ENCODE measurements at regions not wholly inside any gene's neighbourhood (a gene's known extent, or its start where the extent isn't known, plus 50 kb on each side); places are given as distances from the start of the nearest gene placed in this dataset.
"Not testable (repeated sequence)": the region's sequence is repeated elsewhere in the genome, so short reads cannot be mapped to it uniquely, and the experiment has no call there.

GRCh38 chr7:32222251-32222900 is 152.2 kb upstream of the PDE1C start:
- H3K27me3 Mint-ChIP-seq, result no peaks in the 10 kb centered on the region
- ChIA-PET CTCF (interaction anchor here (2.4 kb wide), 1 partner anchor 12 kb away, joined by 8 read pairs; no protein-coding TSS in a partner anchor), POLR2A (no interaction called here)
- no peaks in the 10 kb centered on the region for H3K9me3 Mint-ChIP-seq
- no peaks in the 10 kb centered on the region for H3K36me3 Mint-ChIP-seq (ENCODE audit: low read depth)
- H3K4me1 Mint-ChIP-seq, result no peaks in the 10 kb centered on the region
- no peak overlapping the region for H3K4me3 Mint-ChIP-seq
- H3K27ac Mint-ChIP-seq, result no peak overlapping the region
- DNase-seq, result no peak

DNA sequence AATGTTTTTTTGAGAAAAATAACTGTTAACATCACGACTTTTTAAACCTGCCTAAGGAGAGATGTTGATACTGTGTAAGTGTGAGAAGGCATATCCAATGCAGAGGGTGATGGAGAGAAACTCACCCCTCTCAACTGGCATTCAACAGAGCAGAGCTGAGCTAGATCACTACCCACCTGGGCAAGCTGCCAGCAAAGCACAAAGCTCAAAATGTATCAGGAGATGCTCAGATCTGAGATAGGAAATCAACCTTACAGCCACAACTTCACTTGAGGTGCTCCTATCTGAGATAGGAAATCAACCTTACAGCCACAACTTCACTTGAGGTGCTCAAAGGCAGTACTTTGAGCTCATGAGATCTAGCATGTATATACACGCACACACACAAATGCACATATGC is 151.5 kb upstream of the PDE1C start:
- H3K27me3 Mint-ChIP-seq, result no peaks in the 10 kb centered on the region
- CTCF ChIA-PET, result interaction anchor here (2.4 kb wide), 1 partner anchor 11 kb away, joined by 8 read pairs; no protein-coding TSS in a partner anchor
- H3K36me3 Mint-ChIP-seq (ENCODE audit: low read depth), result no peaks in the 10 kb centered on the region
- no peak for DNase-seq
- H3K9me3 Mint-ChIP-seq, result no peaks in the 10 kb centered on the region
- no peak overlapping the region for H3K4me3 Mint-ChIP-seq
- no peak overlapping the region for H3K27ac Mint-ChIP-seq
- H3K4me1 Mint-ChIP-seq, result no peaks in the 10 kb centered on the region
- POLR2A ChIA-PET, result no interaction called here

DNA sequence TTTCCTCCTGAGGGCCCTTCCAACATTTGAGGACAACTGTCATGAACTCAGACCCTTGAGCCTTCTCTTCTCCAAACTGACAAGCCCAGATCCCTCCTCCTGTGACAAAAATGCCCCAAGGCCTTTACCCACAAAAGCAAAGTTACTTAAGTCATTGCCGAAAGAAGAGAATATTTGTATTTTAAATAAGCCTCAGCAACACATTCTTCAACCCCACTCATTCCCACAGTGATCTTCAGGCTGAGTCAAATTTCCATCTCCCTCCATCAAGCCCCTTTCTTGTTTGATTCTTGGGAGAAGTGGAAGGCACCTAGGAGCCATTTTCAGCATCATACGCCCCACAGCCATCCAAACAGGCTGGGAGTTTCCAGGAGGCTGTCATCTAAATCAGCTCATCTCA is 150.8 kb upstream of the PDE1C start:
- Mint-ChIP-seq H3K36me3 (ENCODE audit: low read depth) (no peaks in the 10 kb centered on the region), H3K27me3 (no peaks in the 10 kb centered on the region), H3K9me3 (no peaks in the 10 kb centered on the region), H3K27ac (no peak overlapping the region), H3K4me1 (no peaks in the 10 kb centered on the region), H3K4me3 (no peak overlapping the region)
- ChIA-PET POLR2A (no interaction called here), CTCF (interaction anchor here (2.4 kb wide), 1 partner anchor 11 kb away, joined by 8 read pairs; no protein-coding TSS in a partner anchor)
- no peak for DNase-seq

DNA sequence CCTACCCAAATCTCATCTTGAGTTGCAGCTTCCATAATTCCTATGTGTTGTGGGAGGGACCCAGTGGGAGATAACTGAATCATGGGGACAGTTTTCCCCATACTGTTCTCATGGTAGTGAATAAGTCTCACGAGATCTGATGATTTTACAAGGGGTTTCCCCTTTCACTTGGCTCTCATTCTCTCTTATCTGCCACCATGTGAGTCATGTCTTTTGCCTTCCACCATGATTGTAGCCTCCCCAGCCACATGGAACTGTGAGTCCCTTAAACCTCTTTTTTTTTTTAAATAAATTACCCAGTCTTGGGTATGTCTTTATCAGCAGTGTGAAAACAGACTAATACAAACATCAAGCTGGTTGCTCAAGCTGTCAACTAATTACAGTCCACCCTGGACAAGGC is 149.6 kb upstream of the PDE1C start:
- DNase-seq; H3K27ac Mint-ChIP-seq; H3K9me3 Mint-ChIP-seq; H3K4me3 Mint-ChIP-seq; H3K27me3 Mint-ChIP-seq; H3K36me3 Mint-ChIP-seq (ENCODE audit: low read depth); H3K4me1 Mint-ChIP-seq; POLR2A ChIA-PET: not testable (repeated sequence)
- CTCF ChIA-PET, result interaction anchor here (2.4 kb wide), 1 partner anchor 10 kb away, joined by 8 read pairs; no protein-coding TSS in a partner anchor

DNA sequence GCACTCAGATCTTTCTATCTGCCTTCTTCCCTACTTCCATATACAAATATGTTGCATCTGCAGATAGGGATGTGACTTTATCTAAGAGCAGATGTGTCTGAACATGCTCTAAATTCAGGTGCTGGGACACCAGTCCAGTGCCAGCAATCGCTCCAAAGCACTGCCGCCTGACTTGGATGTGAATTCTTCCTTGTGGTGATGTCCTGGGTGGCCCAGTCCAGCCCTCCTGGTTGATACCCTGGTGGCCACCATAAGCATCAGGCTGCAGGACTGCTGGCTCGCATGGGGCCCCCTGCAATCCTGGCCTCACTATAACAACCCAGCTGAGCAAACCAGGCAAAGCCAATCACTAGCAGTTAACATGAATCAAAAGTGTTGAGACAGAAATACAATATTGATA is 149.2 kb upstream of the PDE1C start:
- H3K4me1 Mint-ChIP-seq, result no peaks in the 10 kb centered on the region
- no peak for DNase-seq
- ChIA-PET POLR2A (no interaction called here), CTCF (no interaction called here)
- no peaks in the 10 kb centered on the region for H3K36me3 Mint-ChIP-seq (ENCODE audit: low read depth)
- H3K27me3 Mint-ChIP-seq, result no peaks in the 10 kb centered on the region
- H3K27ac Mint-ChIP-seq, result no peak overlapping the region
- no peaks in the 10 kb centered on the region for H3K9me3 Mint-ChIP-seq
- no peak overlapping the region for H3K4me3 Mint-ChIP-seq

DNA sequence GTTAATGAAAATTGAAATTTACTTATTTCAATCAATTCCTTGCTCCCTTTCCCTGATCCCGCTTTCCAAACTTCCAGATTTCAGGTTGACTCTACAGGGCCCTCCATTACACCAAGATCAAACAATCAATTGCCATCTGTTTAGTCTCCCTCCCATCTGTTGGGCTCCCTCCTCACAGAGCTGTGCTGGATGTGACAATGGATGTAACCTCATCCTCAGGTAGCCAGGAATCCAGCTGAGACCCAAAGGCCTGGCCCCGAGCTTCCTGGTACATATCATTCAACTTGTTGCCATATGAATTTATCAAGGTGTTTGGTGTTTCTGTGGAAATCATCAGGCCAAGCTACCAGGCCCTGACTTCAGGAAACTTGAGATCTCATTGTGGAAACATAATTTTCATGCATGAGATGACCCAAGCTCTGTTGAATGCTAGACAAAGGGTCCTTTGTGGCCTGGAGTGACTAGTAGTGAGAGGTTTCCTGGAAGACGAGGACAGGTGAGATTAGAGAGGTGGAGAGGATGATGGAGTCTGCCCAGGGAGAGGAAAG is 148.6 kb upstream of the PDE1C start:
- Mint-ChIP-seq H3K27me3 (no peaks in the 10 kb centered on the region), H3K4me1 (no peaks in the 10 kb centered on the region), H3K36me3 (ENCODE audit: low read depth) (no peaks in the 10 kb centered on the region), H3K27ac (no peak overlapping the region), H3K9me3 (no peaks in the 10 kb centered on the region), H3K4me3 (no peak overlapping the region)
- POLR2A ChIA-PET, result no interaction called here
- CTCF ChIA-PET, result no interaction called here
- DNase-seq, result no peak

DNA sequence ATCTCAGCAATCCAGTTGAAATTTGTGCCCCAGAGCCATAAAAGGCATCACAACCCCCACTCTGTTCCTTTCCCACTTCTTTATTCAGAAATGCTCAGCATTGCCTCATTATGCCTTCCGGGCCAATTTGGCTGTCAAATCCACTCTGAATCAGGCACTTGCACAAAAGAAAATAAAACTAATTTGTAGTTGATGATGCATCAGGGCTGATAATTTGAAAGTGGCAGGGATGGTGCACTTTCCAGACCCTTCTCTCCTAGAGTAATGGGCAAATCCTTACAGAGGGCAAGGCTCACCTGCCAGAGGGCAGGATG is 147.9 kb upstream of the PDE1C start:
- no peaks in the 10 kb centered on the region for H3K9me3 Mint-ChIP-seq
- no peaks in the 10 kb centered on the region for H3K27me3 Mint-ChIP-seq
- H3K36me3 Mint-ChIP-seq (ENCODE audit: low read depth), result no peaks in the 10 kb centered on the region
- H3K4me1 Mint-ChIP-seq, result no peaks in the 10 kb centered on the region
- H3K27ac Mint-ChIP-seq, result no peak overlapping the region
- DNase-seq, result no peak
- ChIA-PET POLR2A (no interaction called here), CTCF (no interaction called here)
- no peak overlapping the region for H3K4me3 Mint-ChIP-seq

DNA sequence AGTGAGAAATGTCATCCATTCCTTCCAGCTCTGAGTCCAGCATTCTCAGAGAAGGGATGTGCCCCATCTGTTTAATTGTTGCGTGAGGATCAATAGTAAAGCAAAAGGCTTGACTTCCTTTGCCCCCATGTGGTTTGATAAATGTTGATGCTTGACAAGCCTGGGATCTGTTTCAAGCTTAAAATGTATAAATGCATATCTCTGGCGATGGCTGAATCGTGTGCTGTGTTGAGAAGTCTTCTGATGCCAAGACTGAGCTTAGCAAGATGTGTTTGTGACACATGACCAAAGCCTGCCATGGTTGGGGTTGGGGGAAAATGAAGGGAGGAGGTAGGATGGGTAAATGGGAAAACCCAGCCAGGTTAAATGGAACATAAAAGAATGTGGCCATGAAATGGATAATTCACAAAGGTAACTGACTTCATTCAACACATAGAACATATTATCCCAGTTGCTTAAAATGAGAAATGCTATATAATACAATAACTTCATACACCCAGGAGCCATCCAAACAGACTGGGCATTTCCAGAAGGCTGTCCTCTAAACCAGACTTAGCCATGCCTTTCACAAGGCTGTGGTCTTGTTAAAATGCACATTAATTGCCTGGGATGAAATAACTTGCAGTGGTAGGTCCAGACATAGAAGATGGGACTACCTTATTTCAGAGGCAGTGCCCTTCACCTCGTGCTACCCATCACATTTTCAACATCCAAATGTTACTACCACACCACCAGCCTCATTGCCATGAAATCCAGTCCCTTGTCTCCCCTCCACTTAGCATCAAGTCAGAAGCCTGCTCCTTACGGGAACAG is 147.3 kb upstream of the PDE1C start:
- H3K36me3 Mint-ChIP-seq (ENCODE audit: low read depth), result no peaks in the 10 kb centered on the region
- H3K27ac Mint-ChIP-seq, result no peak overlapping the region
- no peaks in the 10 kb centered on the region for H3K27me3 Mint-ChIP-seq
- no peaks in the 10 kb centered on the region for H3K9me3 Mint-ChIP-seq
- no peaks in the 10 kb centered on the region for H3K4me1 Mint-ChIP-seq
- H3K4me3 Mint-ChIP-seq, result no peak overlapping the region
- CTCF ChIA-PET, result no interaction called here
- POLR2A ChIA-PET, result no interaction called here
- DNase-seq, result no peak

GRCh38 chr7:32216759-32217158 is 146.6 kb upstream of the PDE1C start:
- no peak overlapping the region for H3K4me3 Mint-ChIP-seq
- H3K9me3 Mint-ChIP-seq, result no peaks in the 10 kb centered on the region
- no peaks in the 10 kb centered on the region for H3K27me3 Mint-ChIP-seq
- H3K4me1 Mint-ChIP-seq, result no peaks in the 10 kb centered on the region
- no peak overlapping the region for H3K27ac Mint-ChIP-seq
- no peaks in the 10 kb centered on the region for H3K36me3 Mint-ChIP-seq (ENCODE audit: low read depth)
- CTCF ChIA-PET, result no interaction called here
- no peak for DNase-seq
- POLR2A ChIA-PET, result no interaction called here

GRCh38 chr7:32215697-32216096 is 145.5 kb upstream of the PDE1C start:
- no peaks in the 10 kb centered on the region for H3K27me3 Mint-ChIP-seq
- no peak for DNase-seq
- H3K4me1 Mint-ChIP-seq, result no peaks in the 10 kb centered on the region
- H3K4me3 Mint-ChIP-seq, result no peak overlapping the region
- H3K9me3 Mint-ChIP-seq, result no peaks in the 10 kb centered on the region
- ChIA-PET CTCF (no interaction called here), POLR2A (no interaction called here)
- H3K36me3 Mint-ChIP-seq (ENCODE audit: low read depth), result no peaks in the 10 kb centered on the region
- no peak overlapping the region for H3K27ac Mint-ChIP-seq

GRCh38 chr7:32214913-32215312 is 144.7 kb upstream of the PDE1C start:
- H3K27me3 Mint-ChIP-seq, result no peaks in the 10 kb centered on the region
- no peak overlapping the region for H3K4me3 Mint-ChIP-seq
- no peaks in the 10 kb centered on the region for H3K36me3 Mint-ChIP-seq (ENCODE audit: low read depth)
- no peak overlapping the region for H3K27ac Mint-ChIP-seq
- ChIA-PET POLR2A (no interaction called here), CTCF (no interaction called here)
- H3K4me1 Mint-ChIP-seq, result no peaks in the 10 kb centered on the region
- DNase-seq, result no peak
- no peaks in the 10 kb centered on the region for H3K9me3 Mint-ChIP-seq

- ChIA-PET CTCF (interaction anchor here (0.8 to 2.1 kb wide), 2 partner anchors 10 to 236 kb away, joined by 3 to 7 read pairs; no protein-coding TSS in a partner anchor), POLR2A (no interaction called here)
- Mint-ChIP-seq H3K27me3 (no peaks in the 10 kb centered on the region), H3K27ac (no peak overlapping the region), H3K4me3 (no peak overlapping the region), H3K36me3 (ENCODE audit: low read depth) (no peaks in the 10 kb centered on the region), H3K9me3 (no peaks in the 10 kb centered on the region), H3K4me1 (no peaks in the 10 kb centered on the region)
- no peak for DNase-seq
Measured at GRCh38 chr7:32212321-32212720, 142.1 kb upstream of the PDE1C start.

DNA sequence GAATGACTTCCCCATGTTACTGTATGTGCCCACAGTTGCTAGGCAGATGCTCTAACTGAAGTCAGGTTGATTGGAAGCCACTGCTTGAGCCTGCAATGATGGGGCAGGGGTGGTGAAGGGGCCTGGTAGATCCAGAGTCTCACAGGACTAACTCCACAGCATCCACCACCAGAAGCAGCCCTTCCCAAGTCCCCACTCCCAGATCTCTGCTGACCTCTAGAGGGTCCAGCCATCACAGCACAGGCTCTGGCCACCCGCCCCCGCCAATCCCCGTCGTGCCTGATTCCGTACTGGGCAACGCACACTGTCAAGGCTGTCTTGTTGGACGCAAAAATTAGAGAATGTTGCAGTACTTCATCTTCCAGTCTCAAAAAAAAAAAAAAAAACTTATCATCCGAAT is 136.8 kb upstream of the PDE1C start:
- no peak overlapping the region for H3K4me3 Mint-ChIP-seq
- ChIA-PET CTCF (no interaction called here), POLR2A (no interaction called here)
- H3K27ac Mint-ChIP-seq, result no peak overlapping the region
- no peaks in the 10 kb centered on the region for H3K36me3 Mint-ChIP-seq (ENCODE audit: low read depth)
- no peaks in the 10 kb centered on the region for H3K4me1 Mint-ChIP-seq
- no peaks in the 10 kb centered on the region for H3K27me3 Mint-ChIP-seq
- H3K9me3 Mint-ChIP-seq, result no peaks in the 10 kb centered on the region
- DNase-seq, result no peak

- no peak for DNase-seq
- Mint-ChIP-seq H3K9me3 (no peaks in the 10 kb centered on the region), H3K4me3 (no peak overlapping the region), H3K4me1 (no peaks in the 10 kb centered on the region), H3K27ac (no peak overlapping the region), H3K36me3 (ENCODE audit: low read depth) (no peaks in the 10 kb centered on the region), H3K27me3 (no peaks in the 10 kb centered on the region)
- ChIA-PET POLR2A (no interaction called here), CTCF (no interaction called here)
Measured at GRCh38 chr7:32206488-32206887, 136.3 kb upstream of the PDE1C start.
